Coronary artery (tissue), 2 donors: ENCODE measurements at regions not wholly inside any gene's neighbourhood (a gene's known extent, or its start where the extent isn't known, plus 50 kb on each side); places are given as distances from the start of the nearest gene placed in this dataset.

Source experiments
- DNase-seq: peaks from one replicate; pipeline ENCODE4 v3.0.0-alpha.2; 2017; ENCODE audit warnings: low spot score
- H3K27ac ChIP-seq, 2 donors: fragments of 200-600 bp; sonication (generic); one replicate each; pipeline ENCODE4 v1.5.1; 2016 to 2019
- H3K4me3 ChIP-seq: fragments of 200-600 bp; sonication (generic); 2 replicates; pipeline ENCODE4 v1.5.1; 2016; ENCODE audit warnings: mild to moderate bottlenecking, moderate library complexity
- CTCF ChIP-seq: fragments of 200-600 bp; sonication (generic); IDR thresholded peaks from one replicate; pipeline ENCODE4 v1.5.1; 2019; ENCODE audit warnings: antibody characterized with exemption

DNA sequence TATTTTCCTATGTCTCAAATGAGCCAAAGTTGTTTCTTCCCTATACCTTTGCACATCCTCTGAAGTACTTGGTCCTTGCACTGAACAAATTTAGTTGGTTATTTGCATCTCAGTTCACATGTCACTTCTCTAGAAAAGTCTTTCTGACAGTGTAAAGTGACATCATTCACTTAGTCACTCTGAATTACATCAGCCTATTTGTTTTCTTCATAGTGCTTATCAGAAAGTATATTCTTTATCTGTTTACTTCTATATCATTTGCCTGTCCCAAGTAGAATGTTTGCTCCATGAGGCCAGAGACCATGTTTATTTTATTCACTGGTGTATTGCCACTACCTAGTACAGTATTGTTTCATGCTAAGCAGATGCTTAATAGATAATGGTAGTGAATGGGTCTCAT is 173.7 kb downstream of the HNMT start:
- Histone ChIP-seq H3K4me3 (no peak overlapping the region), H3K27ac (no peak overlapping the region)
- TF ChIP-seq CTCF, result no peak
- DNase-seq, result no peak

DNA sequence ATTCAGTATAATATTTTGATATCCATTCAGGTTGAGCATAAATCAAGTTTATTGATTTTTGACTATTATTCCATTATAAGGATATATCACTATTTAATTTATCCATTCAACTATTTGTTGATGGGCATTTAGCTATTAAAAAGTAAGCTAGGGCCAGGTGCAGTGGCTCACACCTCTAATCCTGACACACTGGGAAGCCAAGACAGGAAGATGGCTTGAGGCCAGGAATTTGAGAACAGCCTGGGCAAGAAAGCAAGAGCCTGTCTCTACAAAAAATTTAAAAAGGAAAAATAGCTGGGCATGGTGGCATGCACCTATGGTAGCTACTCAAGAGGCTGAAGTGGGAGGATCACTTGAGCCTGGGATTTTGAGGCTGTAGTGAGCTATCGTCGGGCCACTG is 183.5 kb downstream of the HNMT start:
- TF ChIP-seq CTCF, result no peak
- DNase-seq, result no peak
- Histone ChIP-seq H3K27ac (no peak overlapping the region), H3K4me3 (no peak overlapping the region)

DNA sequence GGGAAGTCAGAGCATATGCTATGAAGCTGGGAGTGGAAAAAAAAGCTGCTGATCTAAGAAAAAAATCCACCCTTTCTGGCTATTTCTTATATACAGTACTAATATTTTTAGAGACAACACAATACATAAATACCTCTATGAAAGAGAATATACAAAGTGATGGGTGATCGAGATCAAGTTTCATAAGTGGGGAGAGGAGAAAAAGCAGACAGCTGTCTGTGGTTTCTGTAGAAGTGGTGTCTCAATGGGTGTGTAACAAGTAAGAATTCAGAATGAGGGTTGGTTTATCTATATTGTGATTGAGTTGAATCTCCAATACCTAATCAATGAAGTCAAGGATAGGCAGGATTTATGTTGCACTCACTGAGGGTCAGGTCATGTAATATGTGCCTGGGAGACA is 191.0 kb downstream of the HNMT start:
- DNase-seq, result no peak
- TF ChIP-seq CTCF, result no peak
- H3K27ac ChIP-seq, result no peak overlapping the region
- no peak overlapping the region for H3K4me3 ChIP-seq

GRCh38 chr2:138157372-138157771 is 193.1 kb downstream of the HNMT start:
- no peak for DNase-seq
- TF ChIP-seq CTCF, result no peak
- Histone ChIP-seq H3K4me3 (no peak overlapping the region), H3K27ac (no peak overlapping the region)

GRCh38 chr2:138170485-138170884 is 206.2 kb downstream of the HNMT start:
- TF ChIP-seq CTCF, result no peak
- H3K27ac ChIP-seq, result no peak overlapping the region
- no peak for DNase-seq
- H3K4me3 ChIP-seq, result no peak overlapping the region

GRCh38 chr2:138171244-138171643 is 207.0 kb downstream of the HNMT start:
- no peak overlapping the region for H3K4me3 ChIP-seq
- DNase-seq, result no peak
- no peak for TF ChIP-seq CTCF
- H3K27ac ChIP-seq, result no peak overlapping the region

- DNase-seq, result no peak
- H3K4me3 ChIP-seq, result no peak overlapping the region
These were observed 210.8 kb downstream of the HNMT start for GRCh38 chr2:138175066-138175465.

More at GRCh38 chr2:138175066-138175465, 210.8 kb downstream of the HNMT start:
- no peak overlapping the region for H3K27ac ChIP-seq
- no peak for TF ChIP-seq CTCF
